Hepatocyte (in vitro differentiated cells): ENCODE measurements at regions not wholly inside any gene's neighbourhood (a gene's known extent, or its start where the extent isn't known, plus 50 kb on each side); places are given as distances from the start of the nearest gene placed in this dataset.

Experiments
- DNase-seq: peaks from one replicate; pipeline ENCODE4 v3.0.0-alpha.2; 2016; ENCODE audit warnings: low spot score
- H2AFZ ChIP-seq: fragments of 200-600 bp; sonication (generic); 2 replicates; pipeline ENCODE4 v1.6.0; 2016; ENCODE audit warnings: antibody characterized with exemption, mild to moderate bottlenecking
- H3K27ac ChIP-seq: fragments of 200-600 bp; sonication (generic); 2 replicates; pipeline ENCODE4 v1.5.1; 2016; ENCODE audit warnings: mild to moderate bottlenecking
- H3K27me3 ChIP-seq: fragments of 200-600 bp; sonication (generic); 2 replicates; pipeline ENCODE4 v1.6.1; 2016
- H3K36me3 ChIP-seq: fragments of 200-600 bp; sonication (generic); replicated peaks from 2 replicates; pipeline ENCODE4 v1.5.1; 2016; ENCODE audit warnings: low read depth; ENCODE audit not compliant: insufficient read depth
- H3K4me1 ChIP-seq: fragments of 200-600 bp; sonication (generic); 2 replicates; pipeline ENCODE4 v1.5.1; 2016; ENCODE audit warnings: mild to moderate bottlenecking, moderate library complexity; ENCODE audit not compliant: insufficient read depth
- H3K4me2 ChIP-seq: fragments of 200-600 bp; sonication (generic); 2 replicates; pipeline ENCODE4 v1.6.0; 2016
- H3K4me3 ChIP-seq: fragments of 200-600 bp; sonication (generic); 2 replicates; pipeline ENCODE4 v1.5.1; 2016; ENCODE audit warnings: mild to moderate bottlenecking
- H3K79me2 ChIP-seq: fragments of 200-600 bp; sonication (generic); 2 replicates; pipeline ENCODE4 v1.6.0; 2017; ENCODE audit warnings: mild to moderate bottlenecking
- H3K9me2 ChIP-seq: fragments of 200-600 bp; sonication (generic); replicated peaks from 2 replicates; pipeline ENCODE4 v1.6.0; 2017; ENCODE audit warnings: mild to moderate bottlenecking; ENCODE audit not compliant: insufficient read depth
- H3K9me3 ChIP-seq: fragments of 200-600 bp; sonication (generic); 2 replicates; pipeline ENCODE4 v1.5.1; 2016; ENCODE audit warnings: low read depth, mild to moderate bottlenecking
- H4K20me1 ChIP-seq: fragments of 200-600 bp; sonication (generic); 2 replicates; pipeline ENCODE4 v1.6.0; 2016; ENCODE audit warnings: mild to moderate bottlenecking; ENCODE audit not compliant: insufficient read depth, poor library complexity, severe bottlenecking
- EZH2 ChIP-seq: fragments of 200-600 bp; sonication (generic); IDR thresholded peaks from 2 replicates; pipeline ENCODE4 v1.6.1; 2016; ENCODE audit warnings: antibody characterized with exemption, mild to moderate bottlenecking, borderline replicate concordance
- EZH2phosphoT487 ChIP-seq: fragments of 200-600 bp; sonication (generic); IDR thresholded peaks from one replicate; pipeline ENCODE4 v1.6.1; 2018; ENCODE audit warnings: antibody characterized with exemption, mild to moderate bottlenecking, low read depth, moderate library complexity; ENCODE audit not compliant: unreplicated experiment, severe bottlenecking
- WGBS: methylation state at CpG from one replicate; pipeline ENCODE4 v1.1.6; 2016; ENCODE audit warnings: low lambda C conversion rate; ENCODE audit errors: missing lambda C conversion rate; 5-methylcytosine and 5-hydroxymethylcytosine counted together
- TF ChIP-seq, protein P1 (sequence below): fragments of 200-600 bp; sonication (generic); IDR thresholded peaks from 2 replicates; pipeline ENCODE4 v1.5.1; 2016; ENCODE audit warnings: antibody characterized with exemption, mild to moderate bottlenecking; ENCODE audit not compliant: poor library complexity

DNA sequence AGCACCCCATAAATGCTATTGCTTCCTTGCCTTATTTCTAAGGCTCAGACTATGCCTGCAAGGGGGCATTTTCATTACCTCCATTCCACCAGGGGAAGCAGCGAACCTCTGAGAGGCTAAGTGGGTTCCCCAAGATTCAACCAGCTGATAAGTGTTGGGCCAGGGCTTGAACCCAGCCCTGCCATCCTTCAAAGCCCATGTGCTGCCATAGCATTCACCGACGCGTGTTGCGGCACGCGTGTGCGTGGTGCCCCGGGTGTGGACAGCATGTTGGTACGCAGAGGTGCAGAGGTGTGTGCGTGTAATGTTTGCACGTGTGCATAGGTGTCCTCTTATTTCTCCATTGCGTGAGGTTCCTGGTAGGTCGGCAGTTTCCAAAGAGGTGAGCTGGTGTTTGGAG is 66.0 kb upstream of the PPARA start:
- DNase-seq, result no peak

DNA sequence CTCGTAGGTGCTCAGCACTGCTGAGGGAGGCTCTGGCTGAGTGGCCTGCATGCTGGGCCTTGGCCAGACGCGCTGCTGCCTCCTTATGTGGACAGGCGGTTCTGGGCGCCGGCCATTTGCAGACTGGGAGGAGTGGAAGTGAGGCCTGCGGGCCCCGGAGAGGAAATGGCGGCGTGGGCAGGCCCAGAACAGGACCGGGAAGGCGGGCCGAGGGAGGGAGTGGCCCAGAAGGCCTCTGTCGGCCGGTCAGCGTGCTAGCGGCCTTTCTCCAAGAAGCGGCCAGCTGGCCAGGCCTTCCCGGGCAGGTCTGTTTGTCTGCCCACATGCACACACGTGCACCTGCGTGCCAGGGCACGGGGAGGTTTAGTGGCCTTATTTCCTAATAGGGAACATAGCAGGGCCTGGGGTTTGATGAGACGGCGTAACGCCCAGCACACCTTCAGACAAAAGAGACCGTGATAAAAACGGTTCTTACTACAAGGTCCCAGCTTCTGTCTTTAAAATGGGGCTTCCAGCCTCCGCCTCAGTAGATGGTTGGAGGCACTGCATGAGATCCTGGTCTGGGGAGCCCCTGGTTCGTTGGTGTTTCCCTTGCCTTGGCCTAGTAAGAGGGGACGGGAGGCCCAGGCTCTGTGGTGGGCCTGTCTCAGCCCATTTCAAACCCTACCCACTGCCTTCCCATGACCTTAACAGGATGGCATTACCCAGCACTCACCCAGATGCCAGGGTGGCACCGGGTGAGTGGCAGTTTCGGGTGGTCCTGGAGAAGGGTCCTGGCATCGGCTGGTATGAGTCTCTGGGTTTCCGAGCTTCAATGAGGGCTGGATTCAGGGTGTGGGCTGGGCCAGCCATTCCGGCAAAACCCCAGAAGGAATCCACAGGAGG is 65.1 kb upstream of the PPARA start:
- no peak overlapping the region for H2AFZ ChIP-seq
- peaks cover 6% of the 10 kb centered on the region for H4K20me1 ChIP-seq
- no peak overlapping the region for H3K4me2 ChIP-seq
- H3K79me2 ChIP-seq, result peaks cover 2% of the 10 kb centered on the region
- H3K4me1 ChIP-seq, result peaks cover 19% of the 10 kb centered on the region
- DNase-seq, result no peak
- no peaks in the 10 kb centered on the region for H3K9me2 ChIP-seq
- peak overlapping the region; percentile 40 for H3K27ac ChIP-seq
- 97% methylated on average over 35 of the region's 35 CpGs for WGBS
- H3K4me3 ChIP-seq, result no peak overlapping the region
- TF ChIP-seq EZH2 (no peak), EZH2phosphoT487 (no peak)
- TF ChIP-seq, protein P1, sequence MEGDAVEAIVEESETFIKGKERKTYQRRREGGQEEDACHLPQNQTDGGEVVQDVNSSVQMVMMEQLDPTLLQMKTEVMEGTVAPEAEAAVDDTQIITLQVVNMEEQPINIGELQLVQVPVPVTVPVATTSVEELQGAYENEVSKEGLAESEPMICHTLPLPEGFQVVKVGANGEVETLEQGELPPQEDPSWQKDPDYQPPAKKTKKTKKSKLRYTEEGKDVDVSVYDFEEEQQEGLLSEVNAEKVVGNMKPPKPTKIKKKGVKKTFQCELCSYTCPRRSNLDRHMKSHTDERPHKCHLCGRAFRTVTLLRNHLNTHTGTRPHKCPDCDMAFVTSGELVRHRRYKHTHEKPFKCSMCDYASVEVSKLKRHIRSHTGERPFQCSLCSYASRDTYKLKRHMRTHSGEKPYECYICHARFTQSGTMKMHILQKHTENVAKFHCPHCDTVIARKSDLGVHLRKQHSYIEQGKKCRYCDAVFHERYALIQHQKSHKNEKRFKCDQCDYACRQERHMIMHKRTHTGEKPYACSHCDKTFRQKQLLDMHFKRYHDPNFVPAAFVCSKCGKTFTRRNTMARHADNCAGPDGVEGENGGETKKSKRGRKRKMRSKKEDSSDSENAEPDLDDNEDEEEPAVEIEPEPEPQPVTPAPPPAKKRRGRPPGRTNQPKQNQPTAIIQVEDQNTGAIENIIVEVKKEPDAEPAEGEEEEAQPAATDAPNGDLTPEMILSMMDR, result no peak
- H3K9me3 ChIP-seq, result no peaks in the 10 kb centered on the region
- no peaks in the 10 kb centered on the region for H3K36me3 ChIP-seq
- H3K27me3 ChIP-seq, result no peaks in the 10 kb centered on the region

More for the DNA sequence above, 66.0 kb upstream of the PPARA start:
- Histone ChIP-seq H3K27ac (no peak overlapping the region), H3K4me1 (peaks cover 19% of the 10 kb centered on the region), H3K4me3 (no peak overlapping the region), H3K79me2 (peaks cover 7% of the 10 kb centered on the region), H3K9me2 (no peaks in the 10 kb centered on the region), H3K36me3 (no peaks in the 10 kb centered on the region), H3K9me3 (no peaks in the 10 kb centered on the region), H4K20me1 (peaks cover 12% of the 10 kb centered on the region), H3K27me3 (no peaks in the 10 kb centered on the region), H2AFZ (no peak overlapping the region), H3K4me2 (no peak overlapping the region)
- TF ChIP-seq EZH2, result no peak
- TF ChIP-seq, protein P1, result no peak
- no peak for TF ChIP-seq EZH2phosphoT487
- WGBS, result 98% methylated on average over 14 of the region's 14 CpGs

DNA sequence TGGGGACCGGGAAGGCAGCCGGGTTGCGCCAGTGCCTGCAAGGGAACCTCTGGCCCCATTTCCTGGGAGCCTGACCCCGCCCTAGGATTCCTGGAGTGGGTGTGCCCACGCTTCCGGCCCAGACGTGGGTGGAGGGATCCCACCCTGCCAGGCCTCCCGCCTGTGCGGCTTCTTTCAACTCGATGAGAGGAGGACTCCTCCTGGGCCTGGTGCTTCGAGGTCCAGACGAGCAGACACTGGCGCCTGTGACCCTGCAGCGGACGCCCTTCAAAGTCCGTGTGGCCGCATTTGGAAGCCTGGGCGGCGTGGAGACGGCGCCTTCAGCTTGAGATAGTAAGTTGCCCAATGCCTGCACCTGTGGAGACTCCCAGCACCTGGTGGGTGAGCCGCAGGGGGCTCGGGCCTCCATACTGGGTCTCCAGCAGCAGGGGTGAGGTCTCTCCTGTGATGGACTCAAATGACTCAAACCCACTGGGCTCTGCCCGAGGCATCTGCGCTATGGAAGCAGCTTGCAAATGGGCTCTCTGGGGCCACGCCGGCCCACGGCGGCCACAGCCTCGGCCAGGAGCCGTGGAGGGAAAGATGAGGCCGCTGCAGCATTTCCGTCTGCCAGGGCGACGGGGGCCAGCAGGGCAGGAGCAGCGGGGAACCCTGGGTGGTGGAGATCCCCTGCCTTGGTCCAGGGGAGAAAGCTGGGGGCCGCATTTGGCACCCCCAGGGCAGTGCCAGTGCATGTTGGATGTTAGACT is 64.3 kb upstream of the PPARA start:
- Histone ChIP-seq H3K4me3 (no peak overlapping the region), H3K9me3 (no peaks in the 10 kb centered on the region), H4K20me1 (peaks cover 3% of the 10 kb centered on the region), H3K4me1 (peaks cover 19% of the 10 kb centered on the region), H3K36me3 (no peaks in the 10 kb centered on the region), H3K27ac (peak overlapping the region; percentile 40), H2AFZ (no peak overlapping the region), H3K27me3 (no peaks in the 10 kb centered on the region), H3K4me2 (no peak overlapping the region), H3K9me2 (no peaks in the 10 kb centered on the region), H3K79me2 (peaks cover 2% of the 10 kb centered on the region)
- TF ChIP-seq, protein P1, result no peak
- no peak for TF ChIP-seq EZH2
- TF ChIP-seq EZH2phosphoT487, result no peak
- WGBS, result 90% methylated on average over 35 of the region's 37 CpGs
- DNase-seq, result no peak
